OCI-LY3 (cell line): ENCODE measurements at regions not wholly inside any gene's neighbourhood (a gene's known extent, or its start where the extent isn't known, plus 50 kb on each side); places are given as distances from the start of the nearest gene placed in this dataset.

ENCODE experiments used
- CTCF ChIP-seq: fragments of 200-600, 300-600 bp; sonication (generic); IDR thresholded peaks from 2 replicates; pipeline ENCODE4 v1.5.1; 2014; ENCODE audit warnings: antibody characterized with exemption, low read length, low read depth
- EZH2phosphoT487 ChIP-seq: fragments of 200-600 bp; shearing (Covaris generic); IDR thresholded peaks from 2 replicates; pipeline ENCODE4 v1.6.1; 2018; ENCODE audit warnings: antibody characterized with exemption, mixed run types, low read depth

- TF ChIP-seq EZH2phosphoT487 (no peak), CTCF (no peak; the same call in none of the 2 replicates)
Measured at GRCh38 chr6:74872754-74873476, 332.9 kb downstream of the COL12A1 start.
